GM18951 (cell line): ENCODE measurements at regions not wholly inside any gene's neighbourhood (a gene's known extent, or its start where the extent isn't known, plus 50 kb on each side); places are given as distances from the start of the nearest gene placed in this dataset.

Experiments used
- POLR2A ChIP-seq: IDR thresholded peaks from 4 replicates; pipeline ENCODE4 v1.6.1; 2011; ENCODE audit warnings: mild to moderate bottlenecking; ENCODE audit not compliant: insufficient read length, insufficient read depth; ENCODE audit errors: extremely low read depth
- in situ Hi-C: fragments of 300-500 bp; cut with MboI; formaldehyde crosslinking; loops from one replicate; pipeline ENCODE4 v1.12.0; 2022; ENCODE audit warnings: low sequenced_read_pairs, mixed read lengths, inconsistent platforms; ENCODE audit not compliant: unreplicated experiment

DNA sequence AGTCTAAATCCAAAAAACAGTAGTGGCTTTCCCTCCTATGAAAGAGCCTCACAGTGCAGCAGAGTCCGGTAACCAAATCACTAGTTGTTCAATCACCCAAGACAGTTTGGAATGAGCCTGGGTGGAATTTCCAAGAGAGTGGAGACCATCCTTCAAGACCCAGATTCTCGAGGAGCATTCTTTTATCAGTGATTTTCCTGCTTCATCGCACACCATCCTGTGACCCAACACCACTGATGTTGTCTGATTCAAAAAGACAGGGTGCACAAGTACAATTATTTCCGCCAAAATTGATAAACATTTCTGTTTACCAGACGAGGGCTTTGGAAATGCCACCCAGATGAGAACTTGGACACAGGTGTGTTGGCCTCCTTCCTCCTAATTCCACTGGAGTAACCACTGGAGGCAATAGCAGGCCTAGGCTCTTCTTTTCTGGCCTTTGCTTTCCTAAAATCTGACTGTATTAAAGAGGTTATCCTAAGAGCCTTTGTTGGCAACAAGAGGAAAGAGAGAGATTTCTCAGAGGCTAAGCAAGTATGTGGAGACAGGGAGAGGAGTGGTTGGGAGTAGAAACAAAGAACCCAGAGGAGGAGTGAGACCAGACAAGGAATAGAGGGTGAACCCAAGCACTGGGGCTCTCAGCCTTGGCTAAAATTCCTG lies 56.3 kb upstream of the S1PR3 start:
- no peak for TF ChIP-seq POLR2A
- in situ Hi-C loops, result no loop called here

DNA sequence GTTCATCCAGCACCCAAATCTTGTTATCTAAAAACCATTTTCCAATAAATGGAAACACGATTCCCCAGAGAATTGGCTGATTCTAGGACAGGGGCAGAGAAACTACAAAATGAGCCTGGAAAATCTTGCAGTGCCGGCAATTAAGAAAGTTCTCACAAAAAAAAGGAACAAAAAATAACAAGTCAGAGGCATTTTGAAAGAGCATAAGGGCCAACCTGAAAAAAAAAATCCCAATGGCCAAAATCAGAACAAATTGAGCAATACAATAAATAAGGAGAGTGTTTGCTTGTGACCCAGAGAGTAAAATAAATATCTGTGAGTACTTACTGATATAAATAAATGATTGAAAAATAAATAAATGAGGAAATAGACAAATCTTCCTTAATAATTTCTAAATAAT lies 55.1 kb upstream of the S1PR3 start:
- TF ChIP-seq POLR2A, result no peak
- in situ Hi-C loops, result no loop called here

GRCh38 chr9:88936668-88937067 lies 54.6 kb upstream of the S1PR3 start:
- in situ Hi-C loops, result no loop called here

DNA sequence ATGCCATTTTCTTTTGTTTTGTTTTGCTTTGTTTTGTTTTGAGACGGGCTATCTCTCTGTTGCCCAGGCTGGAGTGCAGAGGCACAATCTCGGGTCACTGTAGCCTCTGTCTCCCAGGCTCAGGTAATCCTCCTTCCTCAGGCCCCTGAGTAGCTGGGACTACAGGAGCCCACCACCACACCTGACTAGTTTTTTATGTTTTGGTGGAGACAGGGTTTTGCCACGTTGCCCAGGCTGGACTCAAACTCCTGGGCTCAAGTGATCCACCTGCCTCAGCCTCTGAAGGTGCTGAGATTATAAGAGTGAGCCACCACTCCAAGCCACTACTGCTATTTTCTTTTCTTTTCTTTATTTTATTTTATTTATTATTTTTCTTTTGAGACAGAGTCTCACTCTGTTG lies 54.0 kb upstream of the S1PR3 start:
- in situ Hi-C loops, result no loop called here
- TF ChIP-seq POLR2A, result no peak

More at GRCh38 chr9:88936668-88937067, 54.6 kb upstream of the S1PR3 start:
- no peak for TF ChIP-seq POLR2A

- TF ChIP-seq POLR2A, result no peak
- in situ Hi-C loops, result no loop called here
These were observed 53.1 kb upstream of the S1PR3 start for GRCh38 chr9:88938189-88938588.
